ENCODE measurements at regions not wholly inside any gene's neighbourhood (a gene's known extent, or its start where the extent isn't known, plus 50 kb on each side); places are given as distances from the start of the nearest gene placed in this dataset.
"Not testable (repeated sequence)": the region's sequence is repeated elsewhere in the genome, so short reads cannot be mapped to it uniquely, and the experiment has no call there.

DNA sequence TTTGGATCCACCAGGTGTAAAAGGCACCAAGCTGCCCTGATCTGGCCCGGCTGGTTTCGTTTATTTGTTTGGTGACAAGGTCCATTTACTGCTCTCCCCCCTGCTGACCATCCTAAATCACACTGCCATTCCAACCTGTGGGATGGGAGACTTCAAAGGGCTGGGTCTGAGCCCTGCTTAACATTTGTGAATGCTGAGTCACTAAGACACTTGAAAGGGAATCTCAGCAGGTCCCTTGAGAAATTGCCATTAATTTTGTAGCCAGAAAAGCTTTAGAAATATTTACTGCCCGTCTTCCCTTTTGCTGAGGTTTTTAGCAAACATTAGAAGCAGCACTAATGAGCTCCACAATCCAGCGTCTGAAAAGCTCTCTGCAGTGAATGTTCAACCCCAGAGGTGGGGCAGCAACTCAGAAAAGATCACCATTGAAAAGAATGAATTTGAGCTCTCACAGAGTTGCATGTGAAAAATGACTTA, 133.8 kb downstream of the ARL4C start:
- Histone ChIP-seq H3K23me2 (ENCODE audit: insufficient read length, low read depth, low read length, poor library complexity, severe bottlenecking) (no peaks in the 10 kb centered on the region), H4K8ac (replicated peaks; ENCODE audit: insufficient read length, low read depth, low read length) (no peak overlapping the region), H3K23ac (ENCODE audit: insufficient read length, low read depth, low read length) (no peak overlapping the region), H3K14ac (ENCODE audit: insufficient read depth, low read length) (no peak overlapping the region), H3K79me2 (ENCODE audit: insufficient read depth, low read length) (no peaks in the 10 kb centered on the region), H3K9me3 (ENCODE audit: control insufficient read depth, low read depth, low read length) (no peaks in the 10 kb centered on the region), H3K27me3 (ENCODE audit: insufficient read depth, low read length) (no peaks in the 10 kb centered on the region), H3K79me1 (ENCODE audit: insufficient read depth, low read depth, low read length, poor library complexity, severe bottlenecking) (no peaks in the 10 kb centered on the region), H3K4me1 (ENCODE audit: insufficient read depth, low read length) (peaks cover 3% of the 10 kb centered on the region; the same call in 1 of the 2 replicates), H3K4me2 (ENCODE audit: insufficient read depth, insufficient read length, low read length) (peak overlapping the region; percentile 44), H3K9ac (ENCODE audit: extremely low read depth, insufficient read length, low read length) (no peak overlapping the region), H2BK12ac (ENCODE audit: insufficient read length, low read depth, low read length) (no peak overlapping the region), H4K91ac (ENCODE audit: insufficient read length, low read depth, low read length) (no peak overlapping the region), H2BK5ac (ENCODE audit: insufficient read length, low read length) (no peak overlapping the region), H4K20me1 (ENCODE audit: control insufficient read depth, insufficient read depth, insufficient read length) (no peaks in the 10 kb centered on the region), H2BK120ac (ENCODE audit: low read depth, low read length, poor library complexity, severe bottlenecking) (no peak overlapping the region), H3K56ac (ENCODE audit: insufficient read length, low read depth, low read length) (no peak overlapping the region), H3T11ph (ENCODE audit: low read length) (no peak overlapping the region), H2BK20ac (ENCODE audit: low read depth, low read length, poor library complexity, severe bottlenecking) (no peak overlapping the region), H2BK15ac (ENCODE audit: low read depth, low read length) (no peak overlapping the region), H4K5ac (ENCODE audit: insufficient read length, low read depth, low read length) (no peak overlapping the region), H2AFZ (ENCODE audit: low read length) (no peak overlapping the region), H2AK5ac (ENCODE audit: insufficient read length, low read length) (no peak overlapping the region), H3K18ac (ENCODE audit: insufficient read length, low read depth, low read length) (peak overlapping the region; percentile 24), H3K27ac (ENCODE audit: insufficient read length, low read depth, low read length) (no peak overlapping the region), H3K4ac (ENCODE audit: low read depth, low read length) (no peak overlapping the region)
- Mint-ChIP-seq H3K9me3 (peaks cover 4% of the 10 kb centered on the region in 2 experiments; a peak in 4 of 5 replicates), H3K27me3 (ENCODE audit: low read depth) (peaks cover 24% of the 10 kb centered on the region), H3K4me1 (peaks cover 37 to 47% of the 10 kb centered on the region in 2 experiments), H3K27ac (peak overlapping the region in 2 of 3 experiments; percentile 63 to 87; a peak in 5 of 7 replicates), H3K36me3 (ENCODE audit: insufficient read depth in 1 of 3, low read depth in 3 of 3) (peaks cover 0 to 7% (median 0%) of the 10 kb centered on the region in 3 experiments; a peak in 3 of 7 replicates), H3K4me3 (peak overlapping the region; percentile 11 to 14; a peak in 1 of 5 replicates)
- peak; percentile 91 for DNase-seq
- TF ChIP-seq, protein P1, sequence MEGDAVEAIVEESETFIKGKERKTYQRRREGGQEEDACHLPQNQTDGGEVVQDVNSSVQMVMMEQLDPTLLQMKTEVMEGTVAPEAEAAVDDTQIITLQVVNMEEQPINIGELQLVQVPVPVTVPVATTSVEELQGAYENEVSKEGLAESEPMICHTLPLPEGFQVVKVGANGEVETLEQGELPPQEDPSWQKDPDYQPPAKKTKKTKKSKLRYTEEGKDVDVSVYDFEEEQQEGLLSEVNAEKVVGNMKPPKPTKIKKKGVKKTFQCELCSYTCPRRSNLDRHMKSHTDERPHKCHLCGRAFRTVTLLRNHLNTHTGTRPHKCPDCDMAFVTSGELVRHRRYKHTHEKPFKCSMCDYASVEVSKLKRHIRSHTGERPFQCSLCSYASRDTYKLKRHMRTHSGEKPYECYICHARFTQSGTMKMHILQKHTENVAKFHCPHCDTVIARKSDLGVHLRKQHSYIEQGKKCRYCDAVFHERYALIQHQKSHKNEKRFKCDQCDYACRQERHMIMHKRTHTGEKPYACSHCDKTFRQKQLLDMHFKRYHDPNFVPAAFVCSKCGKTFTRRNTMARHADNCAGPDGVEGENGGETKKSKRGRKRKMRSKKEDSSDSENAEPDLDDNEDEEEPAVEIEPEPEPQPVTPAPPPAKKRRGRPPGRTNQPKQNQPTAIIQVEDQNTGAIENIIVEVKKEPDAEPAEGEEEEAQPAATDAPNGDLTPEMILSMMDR (conservative IDR thresholded peaks at IDR 0.05) = no peak
- no CpG with 5 or more reads among the region's 4 CpGs for WGBS (ENCODE audit: extremely low coverage, insufficient read length, low lambda C conversion rate)

DNA sequence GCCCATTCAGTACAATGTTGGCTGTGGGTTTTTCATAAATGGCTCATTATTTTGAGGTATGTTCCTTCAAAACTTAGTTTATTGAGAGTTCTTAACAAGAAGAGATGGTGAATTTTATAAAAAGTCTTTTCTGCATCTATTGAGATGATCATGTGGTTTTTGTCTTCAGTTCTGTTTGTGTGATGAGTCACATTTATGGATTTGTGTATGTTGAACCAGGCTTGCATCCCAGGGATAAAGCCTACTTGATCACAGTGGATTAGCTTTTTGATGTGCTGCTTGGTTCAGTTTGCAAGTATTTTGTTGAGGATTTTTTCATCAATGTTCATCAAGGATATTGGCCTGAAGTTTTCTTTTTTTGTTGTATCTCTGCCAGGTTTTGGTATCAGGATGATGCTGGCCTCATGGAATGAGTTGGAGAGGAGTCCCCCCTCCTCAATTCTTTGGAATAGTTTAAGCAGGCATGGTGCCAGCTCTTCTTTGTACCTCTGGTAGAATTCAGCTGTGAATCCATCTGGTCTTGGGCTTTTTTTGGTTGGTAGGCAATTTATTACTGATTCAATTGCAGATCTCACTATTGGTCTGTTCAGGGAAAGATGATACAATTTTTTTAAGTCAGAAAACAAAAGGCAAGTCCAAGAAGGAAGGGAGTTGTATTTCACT, 136.4 kb downstream of the ARL4C start:
- H3K18ac ChIP-seq (ENCODE audit: insufficient read length, low read depth, low read length); H2BK5ac ChIP-seq (ENCODE audit: insufficient read length, low read length); H2BK120ac ChIP-seq (ENCODE audit: low read depth, low read length, poor library complexity, severe bottlenecking); DNase-seq; H3K9me3 ChIP-seq (ENCODE audit: control insufficient read depth, low read depth, low read length); H3K14ac ChIP-seq (ENCODE audit: insufficient read depth, low read length); H3K27ac ChIP-seq (ENCODE audit: insufficient read length, low read depth, low read length); H2BK20ac ChIP-seq (ENCODE audit: low read depth, low read length, poor library complexity, severe bottlenecking); H2BK15ac ChIP-seq (ENCODE audit: low read depth, low read length); H3K27me3 ChIP-seq (ENCODE audit: insufficient read depth, low read length); H3K56ac ChIP-seq (ENCODE audit: insufficient read length, low read depth, low read length); H3K23me2 ChIP-seq (ENCODE audit: insufficient read length, low read depth, low read length, poor library complexity, severe bottlenecking); H3K79me2 ChIP-seq (ENCODE audit: insufficient read depth, low read length); H3K23ac ChIP-seq (ENCODE audit: insufficient read length, low read depth, low read length); H3T11ph ChIP-seq (ENCODE audit: low read length); H3K36me3 Mint-ChIP-seq (ENCODE audit: insufficient read depth in 1 of 3, low read depth in 3 of 3); H2BK12ac ChIP-seq (ENCODE audit: insufficient read length, low read depth, low read length); H3K4ac ChIP-seq (ENCODE audit: low read depth, low read length); H3K27ac Mint-ChIP-seq; H3K4me1 ChIP-seq (ENCODE audit: insufficient read depth, low read length); H4K20me1 ChIP-seq (ENCODE audit: control insufficient read depth, insufficient read depth, insufficient read length); H3K9ac ChIP-seq (ENCODE audit: extremely low read depth, insufficient read length, low read length); H2AFZ ChIP-seq (ENCODE audit: low read length); H4K5ac ChIP-seq (ENCODE audit: insufficient read length, low read depth, low read length); H3K9me3 Mint-ChIP-seq; H2AK5ac ChIP-seq (ENCODE audit: insufficient read length, low read length); H3K79me1 ChIP-seq (ENCODE audit: insufficient read depth, low read depth, low read length, poor library complexity, severe bottlenecking); H4K91ac ChIP-seq (ENCODE audit: insufficient read length, low read depth, low read length); H4K8ac ChIP-seq (replicated peaks; ENCODE audit: insufficient read length, low read depth, low read length); H3K4me2 ChIP-seq (ENCODE audit: insufficient read depth, insufficient read length, low read length); H3K4me3 Mint-ChIP-seq: not testable (repeated sequence)
- H3K4me1 Mint-ChIP-seq = peaks cover 35 to 47% of the 10 kb centered on the region in 2 experiments
- peaks cover 25% of the 10 kb centered on the region for H3K27me3 Mint-ChIP-seq (ENCODE audit: low read depth)

All from H9 (cell line).